ENCODE measurements at regions not wholly inside any gene's neighbourhood (a gene's known extent, or its start where the extent isn't known, plus 50 kb on each side); places are given as distances from the start of the nearest gene placed in this dataset.
A peak's percentile ranks its signal among the peaks of the same experiment; 100 is the strongest.
"Not testable (repeated sequence)": the region's sequence is repeated elsewhere in the genome, so short reads cannot be mapped to it uniquely, and the experiment has no call there.

DNA sequence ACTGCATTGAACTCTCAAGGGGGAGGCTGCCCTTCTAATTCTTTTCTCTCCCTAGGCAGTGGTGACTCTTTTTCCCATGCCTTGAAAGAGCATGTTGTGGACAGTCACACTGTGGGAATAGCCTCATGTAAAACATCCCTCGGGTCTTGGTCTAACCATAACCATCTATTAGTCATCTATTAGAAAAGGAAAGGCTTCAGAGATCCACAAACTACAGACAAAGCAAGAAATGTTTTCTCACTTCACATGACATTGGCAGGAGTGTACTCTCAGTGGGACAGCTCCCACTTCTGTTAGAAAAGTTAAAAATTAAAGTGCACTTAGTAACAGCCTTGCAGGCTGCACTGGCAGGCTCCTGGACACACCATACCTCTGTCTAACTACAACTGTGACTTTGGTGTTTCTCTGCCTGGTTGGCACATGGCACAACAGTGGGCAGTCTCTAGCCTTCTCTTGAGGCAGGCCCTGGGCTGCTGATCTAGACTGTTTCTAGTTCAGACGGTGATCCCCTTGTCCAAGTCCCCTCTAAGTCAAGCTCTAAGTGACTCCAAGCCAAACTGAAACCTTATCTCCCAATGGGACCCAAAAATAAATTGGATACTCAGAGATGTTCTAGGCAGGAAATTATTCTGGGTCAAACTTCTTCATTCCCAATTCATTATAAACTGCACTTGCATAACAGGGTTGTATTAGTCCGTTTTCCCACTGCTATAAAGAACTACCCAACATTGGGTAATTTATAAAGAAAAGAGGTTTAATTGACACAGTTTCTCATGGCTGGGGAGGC lies 57.9 kb upstream of the ITGB1 start (continued):
- TF ChIP-seq, protein P1, sequence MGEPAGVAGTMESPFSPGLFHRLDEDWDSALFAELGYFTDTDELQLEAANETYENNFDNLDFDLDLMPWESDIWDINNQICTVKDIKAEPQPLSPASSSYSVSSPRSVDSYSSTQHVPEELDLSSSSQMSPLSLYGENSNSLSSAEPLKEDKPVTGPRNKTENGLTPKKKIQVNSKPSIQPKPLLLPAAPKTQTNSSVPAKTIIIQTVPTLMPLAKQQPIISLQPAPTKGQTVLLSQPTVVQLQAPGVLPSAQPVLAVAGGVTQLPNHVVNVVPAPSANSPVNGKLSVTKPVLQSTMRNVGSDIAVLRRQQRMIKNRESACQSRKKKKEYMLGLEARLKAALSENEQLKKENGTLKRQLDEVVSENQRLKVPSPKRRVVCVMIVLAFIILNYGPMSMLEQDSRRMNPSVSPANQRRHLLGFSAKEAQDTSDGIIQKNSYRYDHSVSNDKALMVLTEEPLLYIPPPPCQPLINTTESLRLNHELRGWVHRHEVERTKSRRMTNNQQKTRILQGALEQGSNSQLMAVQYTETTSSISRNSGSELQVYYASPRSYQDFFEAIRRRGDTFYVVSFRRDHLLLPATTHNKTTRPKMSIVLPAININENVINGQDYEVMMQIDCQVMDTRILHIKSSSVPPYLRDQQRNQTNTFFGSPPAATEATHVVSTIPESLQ (CRISPR knock-in tag; IDR thresholded peaks at IDR 0.05) = no peak
- no peak for TF ChIP-seq OVOL2 (CRISPR knock-in tag; IDR thresholded peaks at IDR 0.05; ENCODE audit: borderline replicate concordance)
- TF ChIP-seq, protein P2, sequence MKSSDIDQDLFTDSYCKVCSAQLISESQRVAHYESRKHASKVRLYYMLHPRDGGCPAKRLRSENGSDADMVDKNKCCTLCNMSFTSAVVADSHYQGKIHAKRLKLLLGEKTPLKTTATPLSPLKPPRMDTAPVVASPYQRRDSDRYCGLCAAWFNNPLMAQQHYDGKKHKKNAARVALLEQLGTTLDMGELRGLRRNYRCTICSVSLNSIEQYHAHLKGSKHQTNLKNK (CRISPR knock-in tag; IDR thresholded peaks at IDR 0.05) = no peak

DNA sequence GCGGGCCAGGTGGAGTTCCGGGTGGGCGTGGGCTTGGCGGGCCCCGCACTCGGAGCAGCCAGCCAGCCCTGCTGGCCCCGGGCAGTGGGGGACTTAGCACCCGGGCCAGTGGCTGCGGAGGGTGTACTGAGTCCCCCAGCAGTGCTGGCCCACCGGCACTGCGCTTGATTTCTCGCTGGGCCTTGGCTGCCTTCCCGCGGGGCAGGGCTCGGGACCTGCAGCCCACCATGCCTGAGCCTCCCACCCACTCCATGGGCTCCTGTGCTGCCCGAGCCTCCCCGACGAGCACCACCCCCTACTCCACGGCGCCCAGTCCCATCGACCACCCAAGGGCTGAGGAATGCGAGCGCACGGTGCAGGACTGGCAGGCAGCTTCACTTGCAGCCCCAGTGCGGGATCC lies 55.3 kb upstream of the ITGB1 start:
- H3K4me3 Mint-ChIP-seq; POLR2A ChIA-PET; CTCF ChIA-PET; ATAC-seq; H3K36me3 Mint-ChIP-seq; DNase-seq (ENCODE audit: low spot score); H3K27ac Mint-ChIP-seq; H3K27me3 Mint-ChIP-seq (ENCODE audit: low read depth): not testable (repeated sequence)
- H3K9me3 Mint-ChIP-seq = peaks cover 15% of the 10 kb centered on the region
- H3K4me1 Mint-ChIP-seq = peaks cover 25% of the 10 kb centered on the region

DNA sequence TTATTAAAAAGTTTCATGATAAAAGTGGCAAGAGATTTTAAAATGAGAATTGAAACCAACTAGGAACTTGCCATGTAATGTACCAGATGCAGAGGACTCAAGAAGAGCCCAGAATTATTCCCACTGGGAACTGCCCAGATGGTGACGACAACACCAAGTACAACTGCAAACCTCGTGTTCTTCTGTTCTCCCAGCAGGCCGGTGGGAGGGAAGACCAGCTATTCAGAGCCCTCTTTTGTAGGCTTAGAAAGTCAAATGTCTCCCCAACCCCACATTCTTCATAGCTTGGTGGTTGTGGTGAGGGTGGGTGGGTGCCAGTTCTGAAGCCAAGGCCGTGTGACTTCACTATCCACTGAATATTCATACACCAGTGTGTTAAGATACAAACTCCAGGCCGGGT lies 54.3 kb upstream of the ITGB1 start:
- H3K27ac Mint-ChIP-seq = no peak overlapping the region
- ChIA-PET CTCF (interaction anchor here (0.7 kb wide), 1 partner anchor 103 kb away, joined by 3 read pairs; no protein-coding TSS in a partner anchor), POLR2A (no interaction called here)
- DNase-seq (ENCODE audit: low spot score) (no peak), ATAC-seq (no peak)
- TF ChIP-seq, protein P2 (CRISPR knock-in tag; IDR thresholded peaks at IDR 0.05) = no peak
- TF ChIP-seq, protein P3, sequence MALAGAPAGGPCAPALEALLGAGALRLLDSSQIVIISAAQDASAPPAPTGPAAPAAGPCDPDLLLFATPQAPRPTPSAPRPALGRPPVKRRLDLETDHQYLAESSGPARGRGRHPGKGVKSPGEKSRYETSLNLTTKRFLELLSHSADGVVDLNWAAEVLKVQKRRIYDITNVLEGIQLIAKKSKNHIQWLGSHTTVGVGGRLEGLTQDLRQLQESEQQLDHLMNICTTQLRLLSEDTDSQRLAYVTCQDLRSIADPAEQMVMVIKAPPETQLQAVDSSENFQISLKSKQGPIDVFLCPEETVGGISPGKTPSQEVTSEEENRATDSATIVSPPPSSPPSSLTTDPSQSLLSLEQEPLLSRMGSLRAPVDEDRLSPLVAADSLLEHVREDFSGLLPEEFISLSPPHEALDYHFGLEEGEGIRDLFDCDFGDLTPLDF (CRISPR knock-in tag; IDR thresholded peaks at IDR 0.05) = no peak
- TF ChIP-seq, protein P4, sequence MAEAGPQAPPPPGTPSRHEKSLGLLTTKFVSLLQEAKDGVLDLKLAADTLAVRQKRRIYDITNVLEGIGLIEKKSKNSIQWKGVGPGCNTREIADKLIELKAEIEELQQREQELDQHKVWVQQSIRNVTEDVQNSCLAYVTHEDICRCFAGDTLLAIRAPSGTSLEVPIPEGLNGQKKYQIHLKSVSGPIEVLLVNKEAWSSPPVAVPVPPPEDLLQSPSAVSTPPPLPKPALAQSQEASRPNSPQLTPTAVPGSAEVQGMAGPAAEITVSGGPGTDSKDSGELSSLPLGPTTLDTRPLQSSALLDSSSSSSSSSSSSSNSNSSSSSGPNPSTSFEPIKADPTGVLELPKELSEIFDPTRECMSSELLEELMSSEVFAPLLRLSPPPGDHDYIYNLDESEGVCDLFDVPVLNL (CRISPR knock-in tag; IDR thresholded peaks at IDR 0.05; ENCODE audit: borderline replicate concordance, low read depth) = no peak
- TF ChIP-seq ZNF263 (CRISPR knock-in tag; IDR thresholded peaks at IDR 0.05; ENCODE audit: low read depth) (no peak), GRHL2 (CRISPR knock-in tag; IDR thresholded peaks at IDR 0.05; ENCODE audit: insufficient replicate concordance, severe bottlenecking) (no peak), ZNF219 (CRISPR knock-in tag; IDR thresholded peaks at IDR 0.05; ENCODE audit: borderline replicate concordance) (no peak)
- TF ChIP-seq, protein P5, sequence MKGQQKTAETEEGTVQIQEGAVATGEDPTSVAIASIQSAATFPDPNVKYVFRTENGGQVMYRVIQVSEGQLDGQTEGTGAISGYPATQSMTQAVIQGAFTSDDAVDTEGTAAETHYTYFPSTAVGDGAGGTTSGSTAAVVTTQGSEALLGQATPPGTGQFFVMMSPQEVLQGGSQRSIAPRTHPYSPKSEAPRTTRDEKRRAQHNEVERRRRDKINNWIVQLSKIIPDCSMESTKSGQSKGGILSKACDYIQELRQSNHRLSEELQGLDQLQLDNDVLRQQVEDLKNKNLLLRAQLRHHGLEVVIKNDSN (CRISPR knock-in tag; IDR thresholded peaks at IDR 0.05) = no peak
- H3K9me3 Mint-ChIP-seq = peaks cover 15% of the 10 kb centered on the region
- no peaks in the 10 kb centered on the region for H3K27me3 Mint-ChIP-seq (ENCODE audit: low read depth)
- no peaks in the 10 kb centered on the region for H3K36me3 Mint-ChIP-seq
- H3K4me1 Mint-ChIP-seq = peaks cover 23% of the 10 kb centered on the region
- no peak overlapping the region for H3K4me3 Mint-ChIP-seq

DNA sequence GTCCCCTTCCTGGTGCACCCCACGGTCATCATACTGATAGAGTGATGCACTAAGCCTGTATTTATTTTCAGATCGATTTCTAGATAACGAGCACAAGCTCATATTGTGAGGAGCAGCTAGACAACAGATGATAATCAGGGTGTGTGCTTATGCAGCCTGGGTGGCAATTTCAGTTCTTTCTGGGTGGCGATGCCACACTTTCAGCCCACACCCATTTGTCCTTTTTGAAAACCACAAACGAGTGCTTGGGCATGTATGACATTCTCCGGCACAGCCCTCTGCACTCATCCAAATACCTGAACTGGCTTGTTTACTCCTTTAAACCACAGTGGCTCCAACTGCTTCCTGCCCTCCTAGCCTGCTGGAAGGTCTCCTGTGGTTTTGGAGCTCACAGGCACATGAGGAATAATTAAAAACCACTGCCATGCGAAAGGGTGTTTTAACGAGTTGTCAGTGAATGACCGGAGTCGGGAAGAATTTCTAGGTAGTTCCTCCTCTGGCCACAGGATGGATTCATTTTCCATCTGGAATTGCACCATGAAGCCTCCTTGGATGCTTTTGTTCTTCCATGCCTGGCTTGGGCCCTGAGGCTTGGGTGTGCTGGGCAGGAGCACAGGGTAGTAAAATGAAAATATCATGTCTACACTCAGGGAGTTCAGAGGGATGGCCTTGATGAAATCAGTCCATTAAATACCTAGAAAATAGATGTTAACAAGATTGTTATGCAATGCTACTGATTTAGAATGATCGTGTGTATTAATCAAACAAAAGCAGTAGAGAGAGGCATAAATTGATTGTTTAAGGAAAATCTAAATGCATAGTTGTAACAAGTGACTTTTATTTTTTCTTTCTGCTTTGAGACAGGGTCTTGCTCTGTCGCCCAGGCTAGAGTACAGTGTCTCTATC lies 52.4 kb upstream of the ITGB1 start:
- POLR2A ChIA-PET = no interaction called here
- ATAC-seq (peak; percentile 60), DNase-seq (ENCODE audit: low spot score) (peak; percentile 29)
- CTCF ChIA-PET = interaction anchor here (0.8 to 3.8 kb wide), 12 partner anchors 8 to 215 kb away, joined by 3 to 36 read pairs (median 12); no protein-coding TSS in a partner anchor
- no peak overlapping the region for H3K4me3 Mint-ChIP-seq
- peaks cover 7% of the 10 kb centered on the region for H3K9me3 Mint-ChIP-seq
- H3K4me1 Mint-ChIP-seq = peaks cover 29% of the 10 kb centered on the region
- 0 out of 2 replicates have a peak, but pooled peaks have one; percentile 17 for TF ChIP-seq SP1 (CRISPR knock-in tag; conservative IDR thresholded peaks at IDR 0.05)
- TF ChIP-seq, protein P6, sequence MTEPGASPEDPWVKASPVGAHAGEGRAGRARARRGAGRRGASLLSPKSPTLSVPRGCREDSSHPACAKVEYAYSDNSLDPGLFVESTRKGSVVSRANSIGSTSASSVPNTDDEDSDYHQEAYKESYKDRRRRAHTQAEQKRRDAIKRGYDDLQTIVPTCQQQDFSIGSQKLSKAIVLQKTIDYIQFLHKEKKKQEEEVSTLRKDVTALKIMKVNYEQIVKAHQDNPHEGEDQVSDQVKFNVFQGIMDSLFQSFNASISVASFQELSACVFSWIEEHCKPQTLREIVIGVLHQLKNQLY (CRISPR knock-in tag; IDR thresholded peaks at IDR 0.05) = no peak
- no peaks in the 10 kb centered on the region for H3K36me3 Mint-ChIP-seq
- H3K27me3 Mint-ChIP-seq (ENCODE audit: low read depth) = no peaks in the 10 kb centered on the region
- peak overlapping the region; percentile 79 for H3K27ac Mint-ChIP-seq

All from WTC11 (cell line).